ENCODE measurements at regions not wholly inside any gene's neighbourhood (a gene's known extent, or its start where the extent isn't known, plus 50 kb on each side); places are given as distances from the start of the nearest gene placed in this dataset.
"Not testable (repeated sequence)": the region's sequence is repeated elsewhere in the genome, so short reads cannot be mapped to it uniquely, and the experiment has no call there.

GRCh38 chr1:38153066-38153777 lies 106.6 kb upstream of the POU3F1 start:
- Histone ChIP-seq H3K4me1 (ENCODE audit: insufficient read depth, low read length, severe bottlenecking) (peaks cover 3% of the 10 kb centered on the region), H3K36me3 (ENCODE audit: insufficient read depth, low read length) (no peaks in the 10 kb centered on the region), H3F3A (ENCODE audit: insufficient read depth, low read length) (no peaks in the 10 kb centered on the region), H3K4me3 (ENCODE audit: low read depth, low read length, poor library complexity, severe bottlenecking) (no peak overlapping the region), H3K9ac (ENCODE audit: low read length) (no peak overlapping the region), H3K9me2 (ENCODE audit: low read depth, low read length) (no peaks in the 10 kb centered on the region), H3K9me3 (ENCODE audit: low read length) (no peaks in the 10 kb centered on the region), H2AFZ (ENCODE audit: low read length) (no peak overlapping the region), H3K27me3 (ENCODE audit: insufficient read depth, low read length) (no peaks in the 10 kb centered on the region), H4K20me1 (ENCODE audit: insufficient read depth, low read length) (no peaks in the 10 kb centered on the region), H3K27ac (ENCODE audit: low read depth, low read length, poor library complexity, severe bottlenecking) (no peak overlapping the region), H3K79me2 (ENCODE audit: insufficient read depth, low read length) (no peaks in the 10 kb centered on the region), H3K4me2 (ENCODE audit: low read length) (no peak overlapping the region)
- TF ChIP-seq, protein P1, sequence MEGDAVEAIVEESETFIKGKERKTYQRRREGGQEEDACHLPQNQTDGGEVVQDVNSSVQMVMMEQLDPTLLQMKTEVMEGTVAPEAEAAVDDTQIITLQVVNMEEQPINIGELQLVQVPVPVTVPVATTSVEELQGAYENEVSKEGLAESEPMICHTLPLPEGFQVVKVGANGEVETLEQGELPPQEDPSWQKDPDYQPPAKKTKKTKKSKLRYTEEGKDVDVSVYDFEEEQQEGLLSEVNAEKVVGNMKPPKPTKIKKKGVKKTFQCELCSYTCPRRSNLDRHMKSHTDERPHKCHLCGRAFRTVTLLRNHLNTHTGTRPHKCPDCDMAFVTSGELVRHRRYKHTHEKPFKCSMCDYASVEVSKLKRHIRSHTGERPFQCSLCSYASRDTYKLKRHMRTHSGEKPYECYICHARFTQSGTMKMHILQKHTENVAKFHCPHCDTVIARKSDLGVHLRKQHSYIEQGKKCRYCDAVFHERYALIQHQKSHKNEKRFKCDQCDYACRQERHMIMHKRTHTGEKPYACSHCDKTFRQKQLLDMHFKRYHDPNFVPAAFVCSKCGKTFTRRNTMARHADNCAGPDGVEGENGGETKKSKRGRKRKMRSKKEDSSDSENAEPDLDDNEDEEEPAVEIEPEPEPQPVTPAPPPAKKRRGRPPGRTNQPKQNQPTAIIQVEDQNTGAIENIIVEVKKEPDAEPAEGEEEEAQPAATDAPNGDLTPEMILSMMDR (IDR thresholded peaks at IDR 0.05; ENCODE audit: low read length) = no peak
- TF ChIP-seq EZH2 (IDR thresholded peaks at IDR 0.05; ENCODE audit: borderline replicate concordance, low read length) = no peak

DNA sequence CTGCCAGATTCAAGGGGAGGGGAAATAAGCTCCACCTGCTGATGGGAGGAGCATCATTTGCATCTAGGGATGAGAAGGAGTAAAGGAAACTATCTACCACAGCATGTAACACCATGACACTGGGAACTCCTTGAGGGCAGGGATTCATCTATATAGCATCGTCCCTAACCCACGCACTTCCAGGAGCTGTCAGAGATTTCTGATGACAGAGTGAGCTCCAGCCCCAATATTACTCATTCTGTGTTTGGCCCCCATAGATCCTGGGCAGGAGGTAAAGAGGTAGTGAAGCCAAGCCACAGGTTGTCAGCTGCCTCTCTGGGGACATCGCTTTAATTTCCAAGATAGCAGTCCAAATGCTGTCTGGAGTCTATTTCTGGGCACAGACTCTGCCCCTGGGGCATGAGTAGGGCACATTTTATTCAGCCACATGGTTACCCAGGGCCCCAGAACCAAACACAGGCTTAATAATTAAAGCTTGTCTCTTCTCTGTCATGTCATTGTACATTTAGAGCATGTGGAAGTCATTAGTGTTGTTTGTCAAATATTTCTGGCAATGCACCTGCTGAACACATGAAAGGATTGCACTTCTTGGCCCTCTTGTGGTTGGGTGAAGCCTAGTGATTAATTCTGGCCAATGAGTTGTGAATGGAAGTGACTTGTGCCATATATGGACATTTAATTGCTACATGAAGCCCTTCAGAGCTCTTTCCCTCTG lies 105.9 kb upstream of the POU3F1 start:
- Histone ChIP-seq H3K9me3 (ENCODE audit: low read length) (no peaks in the 10 kb centered on the region), H3K4me2 (ENCODE audit: low read length) (no peak overlapping the region), H4K20me1 (ENCODE audit: insufficient read depth, low read length) (no peaks in the 10 kb centered on the region), H3K36me3 (ENCODE audit: insufficient read depth, low read length) (no peaks in the 10 kb centered on the region), H3K4me3 (ENCODE audit: low read depth, low read length, poor library complexity, severe bottlenecking) (no peak overlapping the region), H3K9me2 (ENCODE audit: low read depth, low read length) (no peaks in the 10 kb centered on the region), H2AFZ (ENCODE audit: low read length) (no peak overlapping the region), H3K27ac (ENCODE audit: low read depth, low read length, poor library complexity, severe bottlenecking) (no peak overlapping the region), H3K27me3 (ENCODE audit: insufficient read depth, low read length) (no peaks in the 10 kb centered on the region), H3K79me2 (ENCODE audit: insufficient read depth, low read length) (no peaks in the 10 kb centered on the region), H3K4me1 (ENCODE audit: insufficient read depth, low read length, severe bottlenecking) (peaks cover 3% of the 10 kb centered on the region), H3K9ac (ENCODE audit: low read length) (no peak overlapping the region), H3F3A (ENCODE audit: insufficient read depth, low read length) (no peaks in the 10 kb centered on the region)
- TF ChIP-seq, protein P1 (IDR thresholded peaks at IDR 0.05; ENCODE audit: low read length) = peak; percentile 30; the same call in 1 of the 2 replicates
- TF ChIP-seq EZH2 (IDR thresholded peaks at IDR 0.05; ENCODE audit: borderline replicate concordance, low read length) = no peak

- Histone ChIP-seq H3K27ac (ENCODE audit: low read depth, low read length, poor library complexity, severe bottlenecking) (no peak overlapping the region), H3K4me2 (ENCODE audit: low read length) (no peak overlapping the region), H3K9me2 (ENCODE audit: low read depth, low read length) (no peaks in the 10 kb centered on the region), H3K36me3 (ENCODE audit: insufficient read depth, low read length) (no peaks in the 10 kb centered on the region), H3F3A (ENCODE audit: insufficient read depth, low read length) (no peaks in the 10 kb centered on the region), H3K27me3 (ENCODE audit: insufficient read depth, low read length) (no peaks in the 10 kb centered on the region), H2AFZ (ENCODE audit: low read length) (no peak overlapping the region), H3K4me3 (ENCODE audit: low read depth, low read length, poor library complexity, severe bottlenecking) (no peak overlapping the region), H4K20me1 (ENCODE audit: insufficient read depth, low read length) (no peaks in the 10 kb centered on the region), H3K9ac (ENCODE audit: low read length) (no peak overlapping the region), H3K9me3 (ENCODE audit: low read length) (no peaks in the 10 kb centered on the region), H3K4me1 (ENCODE audit: insufficient read depth, low read length, severe bottlenecking) (peaks cover 3% of the 10 kb centered on the region), H3K79me2 (ENCODE audit: insufficient read depth, low read length) (no peaks in the 10 kb centered on the region)
- no peak for TF ChIP-seq EZH2 (IDR thresholded peaks at IDR 0.05; ENCODE audit: borderline replicate concordance, low read length)
- TF ChIP-seq, protein P1 (IDR thresholded peaks at IDR 0.05; ENCODE audit: low read length) = no peak
These were observed 104.8 kb upstream of the POU3F1 start for GRCh38 chr1:38151399-38151798.

DNA sequence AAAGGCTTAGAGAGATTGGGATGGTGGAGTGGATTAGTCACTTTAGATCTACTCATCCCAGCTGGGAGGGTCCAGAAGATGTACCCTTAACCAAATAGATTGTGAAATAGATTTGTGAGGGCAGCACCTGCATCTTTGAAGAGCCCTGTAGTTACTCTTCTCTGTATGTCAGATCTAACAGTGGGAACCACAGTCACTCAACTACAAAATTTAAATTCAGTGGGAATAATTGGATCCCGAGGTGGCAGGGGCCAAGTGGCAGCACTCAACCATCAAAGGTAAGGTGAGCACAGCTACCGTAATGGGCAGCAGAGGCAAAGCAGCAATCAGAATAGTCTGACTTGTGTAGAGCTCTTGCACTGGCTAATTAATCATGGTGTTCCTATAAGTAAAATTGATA lies 99.5 kb upstream of the POU3F1 start:
- not testable (repeated sequence) for H3K4me2 ChIP-seq (ENCODE audit: low read length); H3K27me3 ChIP-seq (ENCODE audit: insufficient read depth, low read length); H4K20me1 ChIP-seq (ENCODE audit: insufficient read depth, low read length); H3K27ac ChIP-seq (ENCODE audit: low read depth, low read length, poor library complexity, severe bottlenecking); H3F3A ChIP-seq (ENCODE audit: insufficient read depth, low read length); H3K36me3 ChIP-seq (ENCODE audit: insufficient read depth, low read length); H3K9me2 ChIP-seq (ENCODE audit: low read depth, low read length); H2AFZ ChIP-seq (ENCODE audit: low read length); H3K9ac ChIP-seq (ENCODE audit: low read length); H3K79me2 ChIP-seq (ENCODE audit: insufficient read depth, low read length); H3K4me1 ChIP-seq (ENCODE audit: insufficient read depth, low read length, severe bottlenecking); H3K4me3 ChIP-seq (ENCODE audit: low read depth, low read length, poor library complexity, severe bottlenecking); H3K9me3 ChIP-seq (ENCODE audit: low read length)

Data from OCI-LY1 (cell line).